ENCODE measurements at regions not wholly inside any gene's neighbourhood (a gene's known extent, or its start where the extent isn't known, plus 50 kb on each side); places are given as distances from the start of the nearest gene placed in this dataset.

- DNase-seq: peak; percentile 24
These were observed 987.7 kb downstream of the TTLL7 start for GRCh38 chr1:83011265-83011664.

- DNase-seq: no peak
These were observed 992.7 kb downstream of the TTLL7 start for GRCh38 chr1:83006271-83006670.

- no peak for DNase-seq
These were observed 998.6 kb downstream of the TTLL7 start for GRCh38 chr1:83000286-83000685.

GRCh38 chr1:82995951-82996350, 1003.0 kb downstream of the TTLL7 start:
- no peak for DNase-seq

GRCh38 chr1:82994616-82995263, 1004.2 kb downstream of the TTLL7 start:
- DNase-seq: no peak

- DNase-seq: no peak
These were observed 1007.4 kb downstream of the TTLL7 start for GRCh38 chr1:82991569-82991968.

- DNase-seq: peak; percentile 78
These were observed 1019.2 kb downstream of the TTLL7 start for GRCh38 chr1:82979593-82980236.

- DNase-seq: no peak
These were observed 1020.2 kb downstream of the TTLL7 start for GRCh38 chr1:82978461-82979324.

GRCh38 chr1:82972841-82973553, 1025.9 kb downstream of the TTLL7 start:
- no peak for DNase-seq

GRCh38 chr1:82969340-82969739, 1029.6 kb downstream of the TTLL7 start:
- DNase-seq: no peak

GRCh38 chr1:82962658-82963057, 1036.3 kb downstream of the TTLL7 start:
- no peak for DNase-seq

- DNase-seq: no peak
These were observed 1048.2 kb downstream of the TTLL7 start for GRCh38 chr1:82950606-82951200.

- no peak for DNase-seq
These were observed 1050.5 kb downstream of the TTLL7 start for GRCh38 chr1:82948386-82948785.

- DNase-seq: no peak
These were observed 1051.7 kb downstream of the TTLL7 start for GRCh38 chr1:82947278-82947677.

- no peak for DNase-seq
These were observed 1052.8 kb downstream of the TTLL7 start for GRCh38 chr1:82946096-82946605.

GRCh38 chr1:82944822-82945221, 1054.1 kb downstream of the TTLL7 start:
- no peak for DNase-seq

- DNase-seq: no peak
These were observed 1064.9 kb downstream of the TTLL7 start for GRCh38 chr1:82934074-82934473.

GRCh38 chr1:82932727-82933126, 1066.2 kb downstream of the TTLL7 start:
- DNase-seq: no peak

- no peak for DNase-seq
These were observed 1066.7 kb downstream of the TTLL7 start for GRCh38 chr1:82932207-82932606.

- DNase-seq: no peak
These were observed 1067.9 kb downstream of the TTLL7 start for GRCh38 chr1:82931006-82931405.

GRCh38 chr1:82927753-82928152, 1071.2 kb downstream of the TTLL7 start:
- no peak for DNase-seq

GRCh38 chr1:82924666-82925065, 1074.3 kb downstream of the TTLL7 start:
- no peak for DNase-seq

GRCh38 chr1:82923931-82924330, 1075.0 kb downstream of the TTLL7 start:
- no peak for DNase-seq

All from NCI-H748 treated with DMSO at 0.1 percent for 48 hours (cell line).